GM20000 (cell line): ENCODE measurements at regions not wholly inside any gene's neighbourhood (a gene's known extent, or its start where the extent isn't known, plus 50 kb on each side); places are given as distances from the start of the nearest gene placed in this dataset.

Source experiments
- DNase-seq: peaks from one replicate; pipeline ENCODE4 v3.0.0; 2012; ENCODE audit warnings: low spot score
- CTCF ChIP-seq: IDR thresholded peaks from 2 replicates; pipeline ENCODE4 v1.5.1; 2012; ENCODE audit warnings: mild to moderate bottlenecking, control low read depth; ENCODE audit errors: extremely low read depth, missing control alignments

- no peak for TF ChIP-seq CTCF
- DNase-seq: no peak
Measured at GRCh38 chr18:47628893-47629292, 301.6 kb downstream of the SMAD2 start.

- no peak for DNase-seq
- TF ChIP-seq CTCF: no peak
Measured at GRCh38 chr18:47628240-47628781, 302.1 kb downstream of the SMAD2 start.

GRCh38 chr18:47627030-47627429 is 303.4 kb downstream of the SMAD2 start:
- no peak for TF ChIP-seq CTCF

GRCh38 chr18:47619771-47620448 is 310.5 kb downstream of the SMAD2 start:
- no peak for TF ChIP-seq CTCF
- DNase-seq: no peak

More at GRCh38 chr18:47627030-47627429, 303.4 kb downstream of the SMAD2 start:
- no peak for DNase-seq

GRCh38 chr18:47618758-47619157 is 311.7 kb downstream of the SMAD2 start:
- DNase-seq: no peak
- TF ChIP-seq CTCF: no peak

- TF ChIP-seq CTCF: no peak
Measured at GRCh38 chr18:47615043-47615442, 315.4 kb downstream of the SMAD2 start.

GRCh38 chr18:47613929-47614328 is 316.5 kb downstream of the SMAD2 start:
- TF ChIP-seq CTCF: no peak
- no peak for DNase-seq

More at GRCh38 chr18:47615043-47615442, 315.4 kb downstream of the SMAD2 start:
- DNase-seq: no peak
